Stimulated activated naive CD4-positive, alpha-beta T cell treated with Interleukin-2 at 50 U/mL for 16 hours (primary cell): ENCODE measurements at regions not wholly inside any gene's neighbourhood (a gene's known extent, or its start where the extent isn't known, plus 50 kb on each side); places are given as distances from the start of the nearest gene placed in this dataset.
A peak's percentile ranks its signal among the peaks of the same experiment; 100 is the strongest.
"Not testable (repeated sequence)": the region's sequence is repeated elsewhere in the genome, so short reads cannot be mapped to it uniquely, and the experiment has no call there.

Experiments
- DNase-seq: peaks from one replicate; lab custom pipeline; 2025; lab: John Stamatoyannopoulos, UW

GRCh38 chr4:72770708-72771107, 201.7 kb upstream of the ADAMTS3 start:
- no peak for DNase-seq

GRCh38 chr4:72768364-72768763, 199.3 kb upstream of the ADAMTS3 start:
- DNase-seq, result no peak

GRCh38 chr4:72767618-72768302, 198.7 kb upstream of the ADAMTS3 start:
- no peak for DNase-seq

GRCh38 chr4:72765788-72766187, 196.8 kb upstream of the ADAMTS3 start:
- DNase-seq, result not testable (repeated sequence)

- no peak for DNase-seq
Measured at GRCh38 chr4:72761368-72762038, 192.5 kb upstream of the ADAMTS3 start.

- DNase-seq, result not testable (repeated sequence)
Measured at GRCh38 chr4:72753414-72753813, 184.4 kb upstream of the ADAMTS3 start.

GRCh38 chr4:72744103-72744725, 175.2 kb upstream of the ADAMTS3 start:
- DNase-seq, result no peak

GRCh38 chr4:72743078-72743477, 174.1 kb upstream of the ADAMTS3 start:
- no peak for DNase-seq

GRCh38 chr4:72715299-72715698, 146.3 kb upstream of the ADAMTS3 start:
- no peak for DNase-seq

- DNase-seq, result no peak
Measured at GRCh38 chr4:72714482-72715279, 145.7 kb upstream of the ADAMTS3 start.

- DNase-seq, result no peak
Measured at GRCh38 chr4:72712997-72713396, 144.0 kb upstream of the ADAMTS3 start.

- DNase-seq, result no peak
Measured at GRCh38 chr4:72709475-72709874, 140.5 kb upstream of the ADAMTS3 start.

GRCh38 chr4:72706684-72707083, 137.7 kb upstream of the ADAMTS3 start:
- no peak for DNase-seq

GRCh38 chr4:72704925-72705640, 136.1 kb upstream of the ADAMTS3 start:
- DNase-seq, result not testable (repeated sequence)

GRCh38 chr4:72702948-72703347, 133.9 kb upstream of the ADAMTS3 start:
- DNase-seq, result no peak

GRCh38 chr4:72701987-72702819, 133.2 kb upstream of the ADAMTS3 start:
- DNase-seq, result peak; percentile 0

- DNase-seq, result no peak
Measured at GRCh38 chr4:72690771-72691170, 121.8 kb upstream of the ADAMTS3 start.

- DNase-seq, result no peak
Measured at GRCh38 chr4:72689923-72690322, 120.9 kb upstream of the ADAMTS3 start.

GRCh38 chr4:72686390-72686789, 117.4 kb upstream of the ADAMTS3 start:
- not testable (repeated sequence) for DNase-seq

GRCh38 chr4:72679666-72680065, 110.6 kb upstream of the ADAMTS3 start:
- DNase-seq, result no peak

GRCh38 chr4:72677886-72678285, 108.9 kb upstream of the ADAMTS3 start:
- no peak for DNase-seq
